IPS DF 4.7 (cell line): ENCODE measurements at regions not wholly inside any gene's neighbourhood (a gene's known extent, or its start where the extent isn't known, plus 50 kb on each side); places are given as distances from the start of the nearest gene placed in this dataset.
"Not testable (repeated sequence)": the region's sequence is repeated elsewhere in the genome, so short reads cannot be mapped to it uniquely, and the experiment has no call there.

Source experiments
- DNase-seq: peaks from one replicate; pipeline ENCODE4 v3.0.0-alpha.2; 2013; ENCODE audit warnings: low spot score; ENCODE audit errors: extremely low read depth

DNA sequence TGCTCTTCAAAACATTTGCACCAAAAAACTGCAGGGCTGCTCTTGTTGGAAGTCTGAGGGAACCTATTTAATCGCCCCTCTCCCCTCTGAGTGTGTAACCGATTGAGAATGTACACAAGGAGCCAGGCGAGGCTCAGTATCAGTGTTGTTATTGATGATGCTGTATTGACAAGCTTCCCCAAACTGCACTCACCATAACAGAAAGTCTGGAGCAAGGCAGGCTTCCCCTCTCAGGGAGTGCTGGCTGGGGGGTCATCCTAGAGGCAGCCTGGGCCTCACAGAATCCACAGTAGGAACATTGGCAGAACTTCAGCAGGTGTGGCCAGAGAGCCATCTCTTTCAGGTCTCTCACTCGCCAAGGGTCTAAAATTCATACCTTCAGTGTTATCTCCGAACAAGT, 58.1 kb upstream of the TUNAR start:
- no peak for DNase-seq

GRCh38 chr14:95817271-95817670, 59.4 kb upstream of the TUNAR start:
- DNase-seq: no peak

DNA sequence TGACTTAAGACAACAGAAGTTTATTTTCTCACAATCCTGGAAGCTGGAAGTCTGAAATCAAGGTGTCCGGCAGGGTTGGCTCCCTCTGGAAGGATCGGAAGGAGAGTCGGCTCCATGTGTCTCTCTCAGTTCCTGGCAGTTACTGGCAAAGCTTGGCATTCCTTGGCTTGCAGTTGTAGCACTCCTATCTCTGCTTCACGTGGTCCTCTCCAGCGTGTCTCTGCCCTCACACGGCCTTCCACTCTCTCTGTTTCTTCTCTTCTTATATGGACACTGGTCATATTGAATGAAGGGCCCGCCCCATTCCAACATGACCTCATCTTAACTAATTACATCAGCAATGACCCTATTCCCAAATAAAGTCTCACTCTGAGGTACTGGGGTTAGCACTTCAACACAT, 60.1 kb upstream of the TUNAR start:
- no peak for DNase-seq

DNA sequence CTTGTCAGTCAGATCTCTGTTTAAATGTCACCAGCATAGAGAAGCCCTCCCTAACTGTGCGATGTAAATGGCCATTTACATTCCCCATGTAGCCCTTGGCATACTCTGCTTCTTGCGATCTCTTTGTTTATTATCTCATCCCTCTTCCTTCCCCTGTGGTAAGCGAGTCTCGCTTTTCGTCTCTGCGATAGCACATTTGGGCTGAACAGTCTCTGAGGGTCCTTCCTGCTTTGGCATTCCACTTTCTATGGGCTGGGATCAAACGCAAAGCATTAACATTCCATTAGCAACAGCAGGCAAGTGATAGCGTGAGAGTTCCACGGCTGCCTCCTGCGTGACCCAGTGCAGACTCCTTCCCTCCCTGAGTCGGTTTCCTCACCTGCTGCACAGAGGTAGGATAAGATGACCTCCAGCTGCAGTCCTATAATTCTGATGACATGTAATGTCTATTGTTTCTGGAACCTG, 61.4 kb upstream of the TUNAR start:
- no peak for DNase-seq

DNA sequence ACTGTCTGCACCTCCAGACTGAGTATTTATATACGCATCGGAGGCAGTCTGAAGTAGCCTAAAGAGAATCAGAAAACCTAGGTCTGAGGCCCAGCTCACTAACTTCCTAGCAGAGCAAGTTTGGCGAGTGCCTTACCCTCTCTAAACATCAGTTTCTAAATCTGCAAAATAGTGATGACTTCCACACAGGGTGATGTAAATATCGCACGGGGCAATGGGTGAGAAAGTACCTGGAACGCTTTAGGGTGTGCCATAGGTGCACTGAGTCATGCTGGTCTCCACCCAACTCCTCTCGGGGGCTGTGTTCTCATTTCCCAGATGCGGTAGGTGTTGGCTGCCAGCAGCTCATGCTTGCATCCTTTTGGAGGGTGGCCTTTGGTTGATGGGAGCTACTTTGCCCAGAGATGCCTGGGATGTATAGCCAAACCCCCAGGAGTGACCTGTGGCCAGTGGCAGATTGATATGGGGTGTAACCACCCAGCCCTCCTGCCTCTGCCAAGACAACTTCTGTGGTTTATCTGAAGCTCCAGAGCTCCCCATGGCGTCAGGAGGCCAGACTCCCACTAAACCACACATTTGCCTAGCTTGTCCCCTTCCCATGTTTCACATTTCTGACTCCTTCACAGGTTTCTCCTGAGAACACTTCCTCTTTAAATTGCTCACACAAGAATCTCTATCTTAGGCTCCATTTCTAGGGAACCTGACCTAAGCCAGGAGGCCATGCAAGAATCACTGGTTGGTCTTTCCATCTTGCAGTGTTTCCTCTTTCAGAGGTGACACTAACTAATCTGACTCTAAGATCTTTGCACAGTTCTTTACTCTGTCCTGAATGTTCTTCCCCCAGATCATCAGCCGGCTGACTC, 62.0 kb upstream of the TUNAR start:
- DNase-seq: no peak

- DNase-seq: no peak
Measured at GRCh38 chr14:95811813-95812212, 64.8 kb upstream of the TUNAR start.

GRCh38 chr14:95808371-95808770, 68.3 kb upstream of the TUNAR start:
- no peak for DNase-seq

DNA sequence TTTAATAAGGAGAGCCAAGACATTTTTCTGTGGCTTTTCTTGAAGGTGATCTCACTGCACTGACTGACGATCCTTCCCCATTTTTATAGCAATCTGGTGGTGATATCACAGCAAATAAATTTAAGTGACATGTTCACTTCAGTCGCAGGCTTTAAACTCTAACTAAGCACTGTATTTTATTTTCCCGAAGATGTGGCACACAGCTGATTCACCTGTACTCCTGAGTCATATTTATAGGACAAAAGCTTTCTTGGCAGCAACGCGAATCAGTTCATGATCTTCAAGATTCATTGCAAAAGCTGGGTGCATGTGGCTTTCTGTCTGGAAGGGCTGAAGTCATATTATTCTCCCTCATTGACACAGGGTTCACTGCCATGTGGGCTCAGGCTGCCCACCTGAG, 79.8 kb upstream of the TUNAR start:
- no peak for DNase-seq

DNA sequence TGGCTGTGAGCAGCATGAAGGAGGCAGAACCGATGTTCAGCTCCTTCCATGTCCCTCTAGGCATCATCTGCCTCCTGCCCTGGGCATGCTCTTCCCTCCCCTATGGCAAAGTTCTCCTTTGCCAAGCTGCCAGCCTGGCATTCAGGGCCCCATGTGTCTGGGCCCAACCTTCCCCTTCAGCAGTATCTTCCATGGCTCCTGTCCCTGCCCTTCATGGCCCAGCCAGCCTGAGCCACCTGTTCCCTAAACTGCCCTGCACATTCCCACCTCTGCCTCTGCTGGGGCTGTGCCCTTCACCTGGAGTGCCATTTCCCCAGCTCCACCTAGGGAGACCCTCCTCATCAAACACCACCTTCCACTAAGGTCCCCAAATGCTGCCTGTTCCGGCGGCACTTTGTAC, 74.0 kb upstream of the TCL1A start:
- no peak for DNase-seq

- DNase-seq: no peak
Measured at GRCh38 chr14:95786566-95786965, 72.6 kb upstream of the TCL1A start.

- peak; percentile 9 for DNase-seq
Measured at GRCh38 chr14:95784137-95784536, 70.2 kb upstream of the TCL1A start.

GRCh38 chr14:95776798-95777534, 63.0 kb upstream of the TCL1A start:
- no peak for DNase-seq

DNA sequence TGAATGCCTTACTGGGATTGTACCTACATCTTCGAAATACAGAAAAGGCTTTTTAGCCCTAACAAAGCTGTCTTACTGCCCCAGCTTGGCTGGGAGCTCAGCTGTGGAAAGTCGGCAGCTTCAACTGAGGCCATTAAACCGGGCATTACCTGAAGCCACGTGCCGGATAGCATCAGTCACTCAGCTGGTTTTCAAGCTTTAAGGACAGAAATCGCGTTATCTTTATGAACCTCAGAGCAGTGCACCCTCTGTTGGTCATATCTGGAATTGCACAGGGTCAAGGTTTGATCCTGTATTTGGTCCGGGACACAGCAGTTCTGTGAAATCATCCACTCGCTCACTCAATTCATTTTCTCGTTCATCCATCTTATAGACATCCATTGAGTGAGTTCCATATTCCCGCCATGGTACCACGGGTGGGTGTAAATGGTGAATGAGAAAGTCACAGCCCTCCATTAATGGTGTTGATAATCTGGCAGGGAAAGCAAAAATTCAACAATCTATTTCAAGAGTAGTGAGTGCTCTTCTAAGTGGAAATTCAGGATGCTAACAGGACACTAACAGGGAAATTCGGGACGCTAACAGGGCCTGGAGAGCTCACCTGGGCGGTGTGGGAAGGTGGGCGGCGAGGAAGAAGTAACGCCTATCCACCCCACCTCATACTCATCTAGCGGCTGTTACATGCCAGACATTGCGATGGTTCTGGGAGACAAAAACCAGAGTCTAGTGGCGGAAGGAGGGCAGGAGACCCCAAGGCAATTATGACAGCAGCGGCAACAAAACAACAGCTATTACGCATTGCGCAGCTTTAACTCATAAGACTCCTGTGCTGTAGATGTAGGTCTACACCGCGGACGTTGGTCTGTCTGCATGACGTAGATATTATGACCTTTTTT, 60.6 kb upstream of the TCL1A start:
- peak; percentile 82 for DNase-seq

GRCh38 chr14:95770777-95771176, 56.9 kb upstream of the TCL1A start:
- no peak for DNase-seq

- DNase-seq: no peak
Measured at GRCh38 chr14:95769976-95770375, 56.1 kb upstream of the TCL1A start.

DNA sequence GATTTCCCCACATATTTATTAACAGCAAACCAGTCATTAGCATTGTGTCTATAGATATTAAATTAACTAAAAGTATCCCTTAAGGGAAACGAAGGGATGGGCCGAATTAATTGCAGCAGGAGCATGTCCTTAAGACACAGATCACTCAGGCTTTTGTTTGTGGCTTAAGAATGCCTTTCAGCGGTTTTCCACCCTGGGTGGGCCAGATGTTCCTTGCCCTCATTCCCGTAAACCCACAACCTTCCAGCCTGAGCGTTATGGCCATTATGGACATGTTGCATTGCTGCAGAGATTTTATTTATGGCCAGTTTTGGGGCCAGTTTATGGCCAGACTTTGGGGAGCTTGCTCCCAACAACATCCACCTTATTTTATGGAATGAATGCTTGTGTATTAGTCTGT, 55.5 kb upstream of the TCL1A start:
- DNase-seq: not testable (repeated sequence)

GRCh38 chr14:95765051-95765450, 51.1 kb upstream of the TCL1A start:
- no peak for DNase-seq

GRCh38 chr14:95763875-95764274, 50.0 kb upstream of the TCL1A start:
- DNase-seq: no peak
